GM21447 (cell line): ENCODE measurements at regions not wholly inside any gene's neighbourhood (a gene's known extent, or its start where the extent isn't known, plus 50 kb on each side); places are given as distances from the start of the nearest gene placed in this dataset.

ENCODE experiments used
- ATAC-seq: cut with Tn5 transposase; IDR thresholded peaks from one replicate; pipeline ENCODE4 v1.9.1; 2021; ENCODE audit not compliant: unreplicated experiment

DNA sequence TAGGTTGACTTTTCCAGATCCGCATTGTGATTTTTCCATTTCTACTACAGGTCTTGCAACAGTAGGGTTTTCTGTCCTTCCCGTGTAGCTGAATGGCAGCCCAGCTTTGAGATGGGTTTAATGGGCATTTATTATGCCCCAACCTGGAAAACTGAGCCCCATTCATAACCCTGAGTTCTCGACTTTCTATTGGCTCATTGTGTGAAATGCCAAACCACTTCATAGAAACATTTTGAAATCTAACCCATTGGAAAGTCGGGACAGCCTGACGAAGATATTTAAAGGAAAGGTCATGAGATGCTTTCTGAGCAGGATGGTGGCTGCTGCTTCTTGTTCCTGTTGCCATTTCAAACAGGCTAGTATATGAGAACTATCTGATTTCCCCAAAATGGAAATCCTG is 203.5 kb downstream of the ZFP36L2 start:
- ATAC-seq, result no peak

DNA sequence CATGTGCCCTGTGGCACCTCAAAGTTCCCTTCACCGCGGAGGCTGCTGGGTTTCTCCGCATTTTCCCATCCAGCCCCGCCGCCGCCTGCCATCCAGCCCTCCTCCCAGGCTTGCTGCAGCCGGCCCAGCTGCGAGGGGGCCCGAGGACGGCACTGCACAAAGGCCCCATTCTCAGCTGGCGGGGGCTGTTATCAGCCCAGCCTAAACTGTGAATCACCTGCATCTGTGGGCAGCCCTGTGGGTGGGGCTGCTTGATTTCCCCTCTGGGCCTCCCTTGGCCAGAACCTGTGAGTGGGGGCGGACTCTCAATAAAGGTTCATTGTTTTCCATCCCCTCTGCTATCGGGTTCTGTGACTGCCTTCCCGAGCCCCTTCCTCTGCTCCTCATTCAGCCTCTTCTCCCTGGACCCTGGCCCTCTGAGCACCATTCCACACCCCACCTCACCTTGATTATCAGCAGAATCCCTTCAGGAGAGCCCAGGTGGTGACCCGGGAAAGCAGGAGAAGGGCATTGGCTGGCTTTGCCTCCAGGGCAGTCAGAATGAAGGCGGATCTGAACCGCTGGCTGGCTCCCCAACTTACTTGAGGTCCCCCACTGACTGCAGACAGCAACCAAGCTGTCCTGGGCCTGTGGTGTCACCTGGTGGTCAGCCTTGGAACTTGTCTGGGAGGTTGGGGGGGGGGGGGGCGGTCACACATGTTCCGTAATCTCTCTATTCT is 204.5 kb downstream of the ZFP36L2 start:
- no peak for ATAC-seq

DNA sequence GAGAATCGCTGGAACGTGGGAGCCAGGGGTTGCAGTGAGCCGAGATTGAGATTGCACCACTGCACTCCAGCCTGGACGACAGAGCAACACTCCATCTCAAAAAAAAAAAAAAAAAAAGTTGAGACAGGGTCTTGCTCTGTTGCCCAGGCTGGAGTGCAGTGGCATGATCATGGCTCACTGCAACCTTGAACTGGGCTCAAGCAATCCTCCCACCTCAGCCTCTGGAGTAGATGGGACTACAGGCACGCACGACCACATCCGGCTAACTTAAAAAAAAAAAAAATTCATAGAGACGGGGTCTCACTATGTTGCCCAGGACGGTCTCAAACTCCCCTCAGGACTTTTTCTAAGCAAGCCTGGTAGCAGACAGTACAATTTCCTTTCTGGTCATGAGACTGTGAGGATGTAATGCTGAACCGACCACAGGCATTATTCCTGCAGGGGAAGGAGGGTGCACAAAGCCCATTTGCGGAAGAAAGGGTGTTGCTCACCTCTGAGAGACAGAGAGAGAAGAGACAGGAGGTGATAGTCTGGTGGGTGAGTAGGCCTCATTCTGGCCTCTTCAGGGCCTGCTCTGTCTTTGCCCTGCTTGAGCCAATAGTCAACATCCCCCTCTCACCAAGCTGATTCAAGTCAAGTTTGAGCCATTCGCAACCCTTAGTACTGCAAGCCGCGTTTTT is 205.3 kb downstream of the ZFP36L2 start:
- no peak for ATAC-seq

DNA sequence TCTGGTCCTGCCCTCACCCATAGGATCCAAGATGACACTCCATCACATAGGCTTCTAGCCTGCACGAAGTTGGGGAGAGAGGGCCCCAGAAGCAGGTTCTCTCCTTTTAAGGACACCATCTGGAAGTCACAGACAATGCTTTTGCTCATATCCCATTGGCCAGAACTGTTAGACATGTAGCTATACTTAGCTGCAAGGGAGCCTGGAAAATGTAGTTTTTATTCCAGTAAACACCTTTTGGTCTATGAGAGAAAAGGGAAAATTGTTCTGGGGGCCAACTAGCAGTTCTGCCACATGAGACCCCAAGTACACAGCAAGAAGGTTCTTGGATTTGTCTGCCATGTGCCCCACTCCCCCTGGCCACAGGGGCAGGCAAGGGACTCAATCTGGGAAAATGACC is 206.1 kb downstream of the ZFP36L2 start:
- no peak for ATAC-seq

DNA sequence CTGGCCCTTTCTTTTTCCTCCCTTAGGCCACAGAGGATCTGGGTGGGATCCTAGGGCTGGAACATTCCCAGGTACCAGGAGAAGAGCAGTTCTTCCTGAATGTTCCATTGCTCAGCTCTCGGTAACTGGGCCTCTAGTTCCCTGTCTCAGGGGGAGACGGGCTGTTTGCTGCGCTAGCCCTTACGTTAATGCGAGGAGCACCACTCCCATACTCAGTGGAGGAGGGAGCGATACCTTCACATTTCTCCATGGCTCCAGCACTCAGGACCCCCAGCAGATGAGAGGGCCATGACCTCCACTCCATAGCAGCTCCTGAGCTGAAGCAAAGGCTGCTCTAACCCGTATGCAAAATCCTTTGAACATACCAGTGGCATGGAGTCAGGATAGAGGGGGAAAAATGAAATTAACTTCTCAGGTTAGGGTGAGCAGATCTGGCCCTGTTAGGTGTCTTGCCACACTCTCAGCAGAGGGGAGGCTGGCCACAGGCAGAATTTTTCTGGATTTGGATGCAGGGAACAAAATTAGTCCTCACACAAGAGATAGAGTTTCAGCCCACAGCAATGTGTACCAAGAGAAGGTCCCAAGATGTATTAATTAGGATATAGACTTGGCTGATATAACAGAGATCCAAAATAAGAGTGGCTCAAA is 206.7 kb downstream of the ZFP36L2 start:
- no peak for ATAC-seq

DNA sequence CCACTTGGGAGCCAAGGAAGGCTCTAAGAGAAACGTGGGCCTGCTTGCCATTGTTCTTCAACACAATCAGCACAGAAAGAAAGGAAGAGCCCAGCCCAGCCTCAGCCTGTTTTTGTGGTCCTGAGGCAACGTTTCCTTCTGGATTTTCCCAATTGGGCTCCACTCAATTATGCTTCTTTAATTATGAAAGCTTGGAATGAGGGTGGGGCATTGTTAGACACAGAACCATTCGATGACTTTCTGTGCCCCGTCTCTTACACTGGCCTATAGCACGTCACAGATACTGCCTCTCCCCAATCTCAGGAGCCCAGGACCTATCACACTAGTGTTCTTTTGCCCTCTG is 207.4 kb downstream of the ZFP36L2 start:
- no peak for ATAC-seq

DNA sequence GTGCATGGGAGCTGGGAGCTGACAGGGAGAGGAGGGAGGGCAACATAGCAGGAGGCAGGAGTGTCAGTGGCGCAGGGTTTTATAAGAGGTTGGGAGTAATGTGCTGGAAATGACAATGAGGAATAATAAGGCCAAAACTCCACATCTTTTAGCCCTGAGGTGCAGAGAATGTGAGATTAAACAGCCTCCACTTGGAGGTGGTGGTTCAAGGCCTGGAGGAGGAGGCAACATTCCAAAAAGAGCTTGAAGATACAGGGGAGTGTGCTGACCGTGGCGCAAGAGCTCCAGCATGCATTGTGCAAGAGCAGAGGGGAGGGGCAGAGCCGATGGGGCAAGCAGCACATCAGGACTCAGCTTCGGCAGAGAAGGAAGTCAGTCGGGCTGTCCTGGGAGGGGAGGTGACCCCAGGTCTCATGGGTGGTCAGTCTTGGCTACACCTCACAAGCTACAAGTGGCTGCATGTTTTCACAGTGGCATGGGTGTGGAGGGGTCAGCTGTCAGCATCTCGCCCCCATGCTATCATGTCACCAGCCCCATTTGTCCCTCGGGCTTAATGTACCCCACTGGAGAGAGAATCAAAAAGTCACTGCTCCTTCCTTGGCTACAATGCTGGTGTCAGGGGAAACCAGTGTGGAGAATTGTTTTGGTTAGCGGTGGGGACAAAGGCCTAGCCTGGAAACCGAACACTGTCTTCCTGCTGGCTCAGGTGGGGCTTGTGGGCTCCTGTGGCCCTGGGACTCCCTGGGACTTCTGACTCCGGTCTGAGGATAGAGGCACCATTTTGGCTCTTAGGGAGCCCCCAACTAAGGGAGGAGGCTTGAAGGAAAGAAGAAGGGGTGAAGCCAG is 208.0 kb downstream of the ZFP36L2 start:
- no peak for ATAC-seq

DNA sequence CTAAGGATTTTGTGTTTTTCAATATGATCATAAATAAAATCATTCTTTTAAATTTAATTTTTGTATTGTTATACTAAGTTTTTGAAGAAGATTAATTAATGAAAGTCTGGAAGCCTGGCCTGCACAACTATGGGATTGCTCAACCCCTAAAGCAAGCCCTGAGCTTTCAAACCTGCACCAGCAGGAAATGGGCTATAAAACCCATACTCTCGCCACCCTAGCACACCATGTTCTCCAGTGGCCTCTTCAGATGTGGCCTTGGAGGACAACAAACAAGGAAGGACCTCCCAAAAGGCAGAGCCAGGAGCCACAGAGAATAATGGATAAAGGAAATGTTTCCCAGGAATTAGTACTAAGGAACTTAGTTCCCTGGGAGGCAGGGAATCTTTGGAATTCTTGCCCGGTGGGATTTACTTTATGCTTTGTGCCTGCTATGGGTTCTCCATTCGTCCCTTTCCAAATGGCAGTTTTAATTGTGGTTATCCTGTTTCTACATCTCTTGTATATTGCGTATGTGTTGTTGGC is 212.5 kb downstream of the ZFP36L2 start:
- ATAC-seq, result no peak

DNA sequence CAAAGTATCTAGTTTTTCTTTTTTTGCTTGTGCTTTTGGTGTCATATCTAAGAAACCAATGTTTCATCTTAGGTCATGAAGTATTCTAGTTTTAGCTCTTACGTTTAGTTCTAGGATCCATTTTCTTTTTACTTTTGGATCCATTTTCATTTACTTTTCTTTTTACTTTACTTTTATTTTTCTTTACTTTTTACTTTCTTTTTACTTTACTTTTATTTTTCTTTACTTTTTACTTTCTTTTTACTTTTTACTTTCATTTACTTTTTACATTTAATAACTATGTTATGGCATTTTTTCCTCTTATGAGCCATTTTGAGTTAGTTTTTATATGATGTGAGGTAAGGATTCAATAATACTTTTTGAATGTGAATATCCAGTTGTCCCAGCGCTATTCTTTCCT is 213.4 kb downstream of the ZFP36L2 start:
- ATAC-seq, result no peak

DNA sequence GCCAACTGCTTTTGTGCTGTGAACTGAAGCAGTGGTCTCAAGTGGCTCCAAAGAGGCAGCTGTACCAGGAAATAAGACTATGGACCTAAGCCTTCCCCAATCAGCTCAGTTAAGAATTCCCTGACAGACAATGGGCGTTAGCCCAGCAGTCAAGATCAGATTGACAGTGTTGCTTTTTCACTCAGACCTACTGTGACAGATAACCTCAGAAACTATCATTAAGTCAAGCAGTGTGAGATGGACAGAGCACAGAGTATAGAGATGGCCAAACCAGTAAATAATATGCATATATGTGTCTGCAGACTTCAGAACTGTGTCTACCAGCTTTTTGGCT is 215.3 kb downstream of the ZFP36L2 start:
- no peak for ATAC-seq

DNA sequence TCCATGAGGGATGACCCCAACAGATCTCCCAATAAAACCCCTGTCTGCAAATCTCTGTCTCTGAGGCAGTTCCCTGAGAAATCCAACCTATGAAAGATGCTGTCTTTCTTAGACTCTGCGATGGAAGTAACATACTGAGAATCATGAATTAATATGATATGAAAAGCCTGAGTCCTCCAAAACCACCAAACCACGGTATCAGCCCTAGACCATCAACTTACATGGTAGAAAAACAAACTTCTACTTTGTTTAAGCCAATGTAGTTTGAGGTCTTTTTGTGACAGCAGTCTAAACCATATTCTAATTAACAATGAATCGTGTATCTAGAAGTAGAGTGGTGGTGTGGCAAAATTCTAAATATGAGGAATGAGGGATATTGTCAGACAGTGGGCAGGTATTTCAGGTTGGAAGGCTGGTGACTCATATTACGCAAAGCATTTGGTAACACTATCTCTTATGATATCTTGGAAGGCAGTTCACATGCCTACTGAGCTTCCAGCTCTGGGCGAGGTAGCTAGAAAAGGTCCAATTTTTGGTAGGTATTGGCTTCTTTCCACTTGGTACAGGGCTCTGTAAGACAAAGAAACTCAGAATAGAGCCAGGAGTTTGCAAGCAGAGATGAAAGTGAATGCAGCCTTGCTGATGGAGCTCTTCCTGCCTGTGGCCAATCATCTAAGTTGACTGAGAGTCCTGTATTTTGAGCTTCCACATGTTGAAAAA is 215.8 kb downstream of the ZFP36L2 start:
- ATAC-seq, result no peak

DNA sequence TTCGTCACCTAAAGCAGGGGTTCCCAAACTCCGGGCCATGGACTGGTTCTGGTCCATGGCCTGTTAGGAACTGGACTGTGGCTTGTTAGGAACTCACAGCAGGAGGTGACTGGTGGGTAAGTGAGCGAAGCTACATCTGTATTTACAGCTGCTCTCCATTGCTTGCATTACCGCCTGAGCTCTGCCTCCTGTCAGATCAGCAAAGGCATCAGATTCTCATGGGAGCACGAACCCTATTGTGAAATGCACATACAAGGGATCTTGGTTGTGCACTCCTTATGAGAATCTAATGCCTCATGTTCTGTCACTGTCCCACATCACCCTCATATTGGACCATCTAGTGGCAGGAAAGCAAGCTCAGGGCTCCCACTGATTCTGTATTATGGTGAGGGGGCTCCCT is 217.0 kb downstream of the ZFP36L2 start:
- no peak for ATAC-seq

DNA sequence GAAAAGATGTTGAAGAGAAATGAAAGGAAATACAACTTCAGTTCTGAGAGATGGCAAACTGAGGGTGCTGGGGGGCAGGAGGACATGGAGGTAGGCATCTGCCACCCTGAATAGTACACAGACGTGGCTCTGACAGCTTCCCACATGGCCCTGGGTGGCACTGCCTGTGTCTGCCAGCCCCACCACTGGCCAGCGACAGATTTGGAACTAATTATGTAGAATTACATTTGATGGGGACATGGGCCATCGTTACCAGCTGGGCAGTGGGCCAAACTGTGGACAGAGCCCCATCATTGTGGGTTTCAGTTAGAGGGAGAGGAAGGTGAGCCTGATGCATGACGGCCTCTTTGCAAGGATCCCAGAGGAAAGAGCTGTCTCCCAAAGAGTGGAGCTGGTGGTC is 216.0 kb upstream of the HAAO start:
- ATAC-seq, result no peak

DNA sequence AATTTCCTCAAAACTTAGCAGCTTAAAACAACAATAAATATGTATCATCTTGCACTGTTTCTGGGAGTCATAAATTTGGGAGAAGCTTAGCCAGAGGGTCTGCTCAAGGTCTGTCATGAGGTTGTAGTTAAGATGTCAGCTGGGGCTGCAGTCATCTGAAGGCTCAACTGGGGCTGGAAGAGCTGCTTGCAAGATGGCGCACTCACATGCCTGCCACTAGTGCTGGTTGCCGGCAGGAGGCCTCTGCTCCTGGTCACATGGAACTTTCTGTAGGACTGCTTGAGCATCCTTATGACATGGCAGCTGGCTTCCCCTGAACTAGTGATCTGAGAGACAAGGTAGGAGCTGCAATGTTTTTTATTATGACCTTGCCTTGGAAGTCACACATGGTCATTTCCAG is 215.5 kb upstream of the HAAO start:
- no peak for ATAC-seq

DNA sequence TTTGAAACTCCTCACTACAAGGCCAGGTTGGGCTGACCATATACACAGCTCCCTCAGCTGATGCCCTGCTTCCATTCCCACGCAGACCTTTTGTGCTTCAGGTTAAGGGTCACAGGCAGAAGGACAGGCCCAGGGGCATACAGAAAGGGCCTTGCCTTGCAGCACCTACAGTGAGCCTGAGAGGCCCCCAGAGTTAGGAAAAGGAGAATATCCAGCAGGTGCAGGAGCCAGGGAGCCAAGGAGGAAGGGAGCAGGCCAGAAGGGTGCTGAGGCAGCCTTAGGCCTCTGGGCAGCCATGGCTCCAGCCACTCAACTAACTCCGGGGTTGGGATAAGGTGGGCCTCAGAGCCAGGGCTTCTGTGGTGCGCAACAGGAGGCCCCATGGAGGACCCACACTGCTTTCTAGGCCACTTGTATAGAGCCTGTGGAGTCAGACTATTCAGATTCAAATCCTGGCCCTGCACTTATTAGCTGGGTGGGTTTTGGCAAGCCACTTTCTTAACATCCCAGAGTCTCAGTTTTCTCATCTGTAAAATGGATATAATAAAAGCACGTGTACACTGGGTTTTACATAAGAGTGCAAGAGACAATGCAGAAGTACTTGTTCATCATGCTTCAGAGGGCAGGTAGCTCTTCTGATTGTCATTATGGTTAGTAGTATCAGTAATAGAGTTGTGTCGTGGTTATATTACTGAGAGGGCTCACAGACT is 214.6 kb upstream of the HAAO start:
- ATAC-seq, result no peak

DNA sequence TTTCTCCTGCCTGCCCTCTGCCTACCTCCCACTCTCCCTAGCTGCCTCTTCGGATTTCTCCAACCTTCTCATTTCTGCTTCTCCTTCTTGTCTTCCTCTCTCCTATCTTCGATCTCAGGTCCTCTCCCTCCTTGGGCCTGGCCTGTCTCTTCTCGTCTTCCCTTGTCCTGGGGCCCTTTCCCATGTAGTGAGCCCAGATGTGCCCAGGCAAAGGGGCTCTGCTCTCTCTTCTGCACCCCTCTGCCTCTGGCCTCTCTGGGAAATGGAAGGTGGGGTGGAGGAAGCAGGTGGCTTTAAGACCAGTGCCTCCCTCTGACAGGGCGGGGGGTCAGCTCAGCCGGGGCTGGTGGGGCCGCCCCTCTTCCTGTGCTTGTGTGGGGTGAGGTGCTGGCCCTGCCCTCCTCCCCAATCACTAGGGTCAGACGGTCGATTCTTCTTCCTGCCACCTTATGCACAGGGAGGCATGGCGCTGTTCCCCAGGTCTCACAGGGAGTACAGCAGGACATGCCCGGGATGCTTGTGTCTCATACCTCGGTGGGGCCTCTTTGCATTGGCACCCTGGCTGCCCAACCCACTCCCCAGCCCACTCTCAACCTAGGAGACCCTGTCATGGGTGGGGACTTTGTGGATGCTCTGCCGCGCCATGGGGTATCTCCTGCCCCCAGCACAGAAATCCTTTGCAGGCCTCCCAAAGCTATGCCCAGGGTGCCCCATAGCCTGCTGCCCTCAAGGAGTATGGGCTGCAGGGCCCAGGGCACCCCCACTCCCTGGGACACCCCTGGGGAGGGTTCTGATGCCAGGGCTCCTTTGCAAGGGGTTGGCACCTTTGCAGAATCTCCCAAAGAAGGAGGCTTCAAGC is 213.8 kb upstream of the HAAO start:
- no peak for ATAC-seq

DNA sequence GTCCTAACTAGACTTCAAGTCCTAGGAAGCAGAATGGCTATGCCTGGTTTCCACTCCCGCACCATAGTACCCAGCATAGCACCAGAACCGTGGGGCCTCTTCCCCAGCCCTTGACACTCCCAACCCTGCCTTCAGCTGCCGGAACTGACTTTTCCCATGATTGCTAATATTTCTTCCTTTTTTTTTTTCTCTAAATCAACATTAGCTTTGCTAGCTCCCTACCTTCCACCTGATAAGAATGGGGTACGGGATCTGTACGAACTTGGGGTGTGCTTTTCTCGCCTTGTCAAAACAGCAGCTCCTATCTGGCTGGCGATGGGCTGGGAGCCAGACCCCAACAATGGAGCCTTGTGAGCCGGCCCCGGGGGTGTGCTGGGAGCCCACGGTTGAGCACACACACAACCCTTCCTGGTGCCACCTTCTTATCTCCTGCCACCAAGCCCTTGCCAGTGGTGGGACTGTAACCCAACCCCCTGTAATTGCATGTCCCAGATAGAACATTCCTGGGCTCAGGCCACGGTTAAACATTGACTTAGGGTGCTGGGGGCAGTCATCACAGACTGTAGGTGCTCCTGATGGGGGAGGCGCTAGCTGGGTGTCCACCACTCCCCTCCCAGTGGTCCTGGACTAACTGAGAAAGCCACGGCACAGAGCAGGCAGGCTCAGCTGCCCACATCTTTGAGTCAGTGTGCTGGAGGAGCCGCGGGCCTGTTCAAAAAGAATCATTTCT is 213.0 kb upstream of the HAAO start:
- no peak for ATAC-seq

DNA sequence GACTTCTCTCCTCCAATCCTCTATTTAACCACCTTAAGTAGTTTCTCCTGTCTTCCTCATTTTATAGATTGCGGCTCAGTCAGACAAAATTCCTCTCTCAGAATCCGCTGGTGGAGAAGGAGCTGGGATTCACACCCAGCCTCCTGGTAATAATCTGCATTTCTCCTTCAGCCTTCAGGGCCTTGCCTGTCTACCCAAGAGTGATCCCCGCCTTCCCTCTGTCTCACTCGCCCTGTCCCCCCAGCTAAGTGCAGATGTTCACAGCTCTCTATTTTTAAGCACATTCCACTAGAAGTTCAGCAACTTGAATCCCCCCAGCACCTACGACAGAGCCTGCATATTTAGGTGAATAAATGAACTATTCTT is 212.5 kb upstream of the HAAO start:
- ATAC-seq, result no peak
